NCI-H1105 treated with DMSO at 0.1 percent for 48 hours (cell line): ENCODE measurements at regions not wholly inside any gene's neighbourhood (a gene's known extent, or its start where the extent isn't known, plus 50 kb on each side); places are given as distances from the start of the nearest gene placed in this dataset.
"Not testable (repeated sequence)": the region's sequence is repeated elsewhere in the genome, so short reads cannot be mapped to it uniquely, and the experiment has no call there.

ENCODE experiments used
- DNase-seq: peaks from one replicate; lab custom pipeline; 2025; lab: John Stamatoyannopoulos, UW

DNA sequence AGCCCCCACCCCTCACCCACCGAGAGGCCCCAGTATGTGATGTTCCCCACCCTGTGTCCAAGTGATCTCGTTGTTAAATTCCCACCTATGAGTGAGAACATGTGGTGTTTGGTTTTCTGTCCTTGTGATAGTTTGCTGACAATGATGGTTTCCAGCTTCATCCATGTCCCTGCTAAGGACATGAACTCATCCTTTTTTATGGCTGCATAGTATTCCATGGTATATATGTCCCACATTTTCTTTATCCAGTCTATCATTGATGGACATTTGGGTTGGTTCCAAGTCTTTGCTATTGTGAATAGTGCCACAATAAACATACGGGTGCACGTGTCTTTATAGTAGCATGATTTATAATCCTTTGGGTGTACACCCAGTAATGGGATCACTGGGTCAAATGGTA is 79.2 kb downstream of the PXDC1 start:
- DNase-seq: not testable (repeated sequence)

DNA sequence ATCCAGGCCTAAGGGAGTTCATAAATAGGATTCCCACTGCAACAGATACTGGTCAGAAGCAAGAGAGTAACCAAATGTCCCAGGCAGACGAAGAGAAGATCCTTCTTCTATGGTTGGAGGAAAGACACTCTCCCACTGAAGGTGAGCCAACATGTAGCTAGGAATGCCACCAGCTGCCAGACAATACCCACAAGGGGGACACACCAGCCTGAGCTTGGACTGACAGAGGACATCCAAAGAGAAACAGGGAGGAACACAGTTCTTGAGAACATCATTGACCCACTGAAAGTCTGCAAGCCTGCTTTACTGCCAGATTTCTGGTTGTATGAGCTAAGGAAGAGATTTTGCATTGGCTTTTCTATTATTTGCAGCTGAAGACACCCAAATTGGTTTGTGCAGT is 80.1 kb downstream of the PXDC1 start:
- DNase-seq: no peak

DNA sequence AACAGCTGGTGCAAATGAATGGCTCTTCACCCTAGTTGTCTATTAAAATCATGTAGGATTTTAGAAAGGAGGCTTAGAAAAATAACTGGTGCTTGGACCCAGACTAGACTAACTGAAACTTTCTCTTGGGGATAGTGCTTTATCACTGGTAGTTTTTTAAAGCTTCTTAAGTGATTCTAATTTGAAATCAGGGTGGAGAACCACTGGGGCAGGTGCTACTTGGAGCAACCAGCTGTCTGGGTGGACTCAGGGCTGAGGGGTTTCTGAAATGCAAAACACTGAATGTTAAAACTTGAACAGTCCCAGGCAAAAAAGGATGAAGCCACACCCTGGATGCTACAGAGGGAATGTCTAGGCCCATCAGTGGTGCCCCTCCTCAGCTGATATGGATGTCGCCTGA is 81.2 kb downstream of the PXDC1 start:
- no peak for DNase-seq

DNA sequence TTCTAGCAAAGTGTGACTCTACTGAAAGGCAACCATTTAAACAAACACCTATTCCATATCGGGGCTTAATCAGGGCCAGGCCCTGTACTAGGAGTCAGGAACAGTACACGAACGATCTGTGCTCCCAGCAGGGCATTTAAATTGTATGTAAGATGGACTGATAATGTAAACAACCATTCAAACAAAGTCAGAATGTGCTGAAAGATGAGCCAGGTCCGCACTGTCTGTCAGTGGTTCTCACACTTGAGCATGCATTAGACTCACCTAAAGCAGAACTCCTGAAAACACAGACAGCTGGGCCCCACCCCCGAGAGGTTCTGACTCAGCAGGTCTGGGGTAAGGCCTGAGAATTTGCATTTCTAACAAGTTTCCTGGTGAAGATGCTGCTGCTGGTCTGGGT is 81.6 kb downstream of the PXDC1 start:
- DNase-seq: no peak

DNA sequence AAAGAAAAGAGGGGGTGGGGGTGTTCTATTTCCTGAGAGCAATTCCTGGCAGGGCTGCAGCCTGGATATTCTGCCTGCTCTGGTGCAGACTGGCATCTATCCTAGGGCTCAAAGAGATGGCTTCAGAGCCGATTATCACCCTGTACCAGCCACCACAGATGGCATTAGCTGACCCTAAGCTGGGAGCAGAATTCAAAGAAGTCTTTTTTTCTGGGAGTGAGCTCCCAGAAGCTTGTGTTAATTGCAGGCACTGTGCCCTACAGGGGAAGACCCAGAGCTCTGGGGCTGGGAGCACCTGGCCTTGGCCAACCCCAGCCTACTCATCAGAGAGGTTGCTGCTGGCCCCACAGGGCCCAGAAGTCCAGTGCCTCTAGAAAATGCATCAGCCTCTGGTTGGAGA is 85.9 kb downstream of the PXDC1 start:
- DNase-seq: no peak

DNA sequence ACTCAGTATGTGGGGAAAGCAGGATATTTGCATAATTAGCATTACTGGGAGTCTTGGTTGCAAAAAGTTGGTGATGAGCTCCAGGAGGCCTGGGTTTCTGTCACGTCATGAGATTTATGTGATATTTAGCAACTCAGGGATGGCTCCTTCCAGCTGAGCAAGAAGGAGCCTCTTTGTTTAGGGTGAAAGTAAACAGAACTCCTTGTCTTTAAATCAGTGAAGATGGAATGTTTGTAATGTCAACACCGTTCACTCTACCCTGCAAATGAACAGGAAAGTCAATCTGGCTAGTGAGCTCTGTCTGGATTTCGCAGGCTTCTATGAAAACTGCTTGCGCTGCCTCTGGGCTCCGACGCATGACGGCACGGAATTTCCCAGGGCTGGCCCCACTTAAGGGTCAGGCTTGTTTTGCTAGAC is 86.9 kb downstream of the PXDC1 start:
- no peak for DNase-seq

DNA sequence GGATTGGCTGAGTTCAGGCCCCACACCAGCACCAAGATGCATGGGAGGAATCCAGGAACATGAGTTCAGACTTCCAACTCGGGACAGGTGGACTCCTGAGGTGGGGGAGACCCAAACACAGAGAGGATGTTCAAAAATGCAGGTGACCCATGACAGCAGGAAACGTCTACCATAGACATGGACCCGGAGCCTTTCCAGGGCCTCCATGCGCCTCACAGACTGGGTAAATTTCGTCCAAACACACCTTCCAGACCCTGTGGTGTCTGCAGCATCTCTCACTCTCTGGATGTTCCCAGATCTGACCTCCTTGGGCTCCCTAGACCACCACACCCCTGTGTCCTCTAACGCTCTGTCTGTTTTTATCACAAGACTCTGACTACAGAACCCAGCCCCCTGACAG is 87.7 kb downstream of the PXDC1 start:
- no peak for DNase-seq

DNA sequence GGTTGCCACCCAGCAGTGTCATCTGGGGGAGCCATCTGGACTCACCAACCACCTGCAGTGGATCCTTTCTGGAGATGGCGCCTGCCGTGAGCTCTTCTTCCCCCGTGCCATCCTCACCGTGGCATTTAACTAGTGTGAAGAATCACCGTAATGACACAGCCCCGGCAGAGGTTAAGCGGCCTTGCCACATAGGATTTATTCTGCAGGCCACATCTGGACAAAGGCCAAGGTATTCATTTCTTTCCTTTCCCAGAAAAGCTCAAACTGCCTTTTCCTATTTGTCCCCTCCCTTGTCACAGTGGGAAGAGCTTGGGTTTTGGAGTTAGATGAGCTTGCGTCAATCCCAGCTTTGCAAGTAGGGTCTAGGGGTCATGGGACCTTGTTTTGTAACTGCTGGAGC is 88.4 kb downstream of the PXDC1 start:
- DNase-seq: no peak

DNA sequence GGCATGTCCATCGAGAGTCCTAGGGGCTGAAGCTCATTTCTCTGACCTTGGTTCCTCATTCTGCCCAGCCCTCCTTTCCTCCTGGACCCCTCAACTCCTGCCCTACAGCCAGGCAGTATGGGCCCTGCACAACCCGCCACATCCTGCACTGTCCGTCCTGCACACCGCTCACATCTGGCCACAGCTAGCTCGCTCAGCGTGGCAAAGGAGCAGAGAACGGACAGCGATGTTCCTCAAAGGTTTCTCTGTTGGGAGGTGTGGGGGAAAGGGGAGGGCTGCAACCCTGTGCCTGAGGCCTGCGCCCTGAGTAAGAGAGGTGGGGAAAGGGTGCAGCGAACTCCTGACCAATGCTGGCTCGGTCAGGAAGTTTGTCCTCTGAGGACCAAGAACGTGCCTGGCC is 90.1 kb downstream of the PXDC1 start:
- no peak for DNase-seq

DNA sequence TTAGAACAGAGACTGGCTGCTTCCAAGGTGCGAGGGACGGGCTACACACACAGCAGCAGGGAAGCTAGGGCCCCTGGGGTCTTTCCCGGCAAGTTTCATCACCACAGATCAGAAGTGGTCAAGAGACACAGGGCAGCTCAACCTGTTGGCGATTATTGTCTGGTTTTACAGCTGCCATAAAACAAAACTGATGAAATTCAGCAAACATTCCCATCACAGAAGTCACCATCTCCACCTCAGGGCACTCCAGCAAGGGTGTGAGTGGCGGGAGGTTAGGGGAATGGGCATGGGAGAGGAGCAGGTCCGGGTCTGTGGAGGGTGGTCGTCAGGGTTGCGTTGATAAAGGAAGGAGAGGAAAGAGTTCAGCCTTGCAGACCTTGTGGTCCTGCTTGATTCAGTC is 91.0 kb downstream of the PXDC1 start:
- DNase-seq: no peak

DNA sequence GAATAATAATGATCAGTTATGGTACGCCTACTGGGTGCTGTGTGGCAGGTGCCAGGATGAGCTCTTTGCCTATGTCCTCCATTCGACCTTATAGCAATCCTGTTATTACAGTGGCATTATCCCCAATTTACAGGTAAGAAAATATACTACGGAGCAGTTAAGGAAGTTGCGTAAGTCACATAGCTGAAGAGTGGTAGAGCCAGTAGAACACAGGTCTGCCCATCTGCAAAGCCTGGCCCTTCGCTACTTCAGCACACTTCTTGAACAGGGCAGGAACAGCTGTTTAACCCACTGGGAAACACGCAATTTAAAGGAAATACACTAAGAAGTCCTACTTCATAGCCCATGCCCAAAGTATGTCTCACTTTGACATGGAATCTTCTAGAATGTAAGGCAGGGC is 91.8 kb downstream of the PXDC1 start:
- no peak for DNase-seq

DNA sequence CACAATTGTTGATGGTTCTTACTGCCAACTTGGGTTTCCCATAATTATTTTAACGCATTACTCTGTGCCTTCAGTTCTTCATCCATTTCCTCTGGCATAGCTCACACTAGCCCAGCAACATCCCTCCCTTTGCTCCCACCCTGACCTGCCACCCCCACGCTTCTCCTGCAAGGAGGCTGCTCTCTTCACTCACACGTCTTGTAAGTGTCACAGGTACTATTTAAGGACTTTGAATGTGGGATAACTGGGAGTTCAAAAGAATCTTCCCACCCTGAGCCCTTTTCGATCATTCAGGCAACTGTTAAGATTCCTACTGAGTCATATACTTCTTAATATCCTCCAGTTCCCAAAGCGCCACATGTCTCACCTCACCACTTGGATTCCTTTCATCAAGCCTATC is 95.4 kb downstream of the PXDC1 start:
- no peak for DNase-seq

DNA sequence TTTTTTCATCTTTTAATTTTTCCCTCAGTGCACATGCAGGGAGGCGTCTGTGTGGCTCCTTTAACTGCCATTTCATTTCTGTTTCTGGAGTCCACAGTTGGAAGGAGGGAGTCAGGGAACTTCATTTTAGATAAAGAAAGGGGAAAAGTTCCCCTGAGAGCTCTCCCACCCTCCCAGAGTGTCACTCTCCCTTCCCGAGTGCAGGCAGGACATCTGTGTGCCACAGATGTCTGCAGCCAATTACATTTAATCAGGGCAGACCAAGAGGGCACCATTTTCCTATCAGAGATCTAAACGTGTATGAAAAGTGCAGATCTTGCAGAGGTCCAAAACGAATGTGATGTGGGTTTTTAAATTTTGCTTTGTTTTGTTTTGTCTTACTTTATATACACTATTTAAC is 96.6 kb downstream of the PXDC1 start:
- DNase-seq: no peak

DNA sequence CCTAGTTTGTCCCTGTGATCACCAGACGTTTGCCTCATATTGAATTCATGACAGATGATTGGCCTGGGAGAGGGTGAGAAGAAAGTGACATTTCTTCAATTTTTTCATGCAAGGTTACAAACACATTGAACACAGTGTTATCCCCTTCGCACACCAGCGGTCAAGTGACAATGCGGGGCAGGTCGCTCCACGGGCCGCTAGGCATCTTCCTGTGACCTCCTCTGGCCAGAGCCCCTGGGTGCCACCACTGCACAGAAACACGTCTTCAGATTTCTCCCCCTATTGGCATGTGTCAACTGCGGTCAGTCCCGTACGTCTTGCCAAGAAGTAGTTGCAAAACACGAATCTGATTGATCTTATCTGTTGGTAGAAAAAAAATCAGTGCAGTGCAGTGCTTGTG is 97.1 kb downstream of the PXDC1 start:
- DNase-seq: no peak

DNA sequence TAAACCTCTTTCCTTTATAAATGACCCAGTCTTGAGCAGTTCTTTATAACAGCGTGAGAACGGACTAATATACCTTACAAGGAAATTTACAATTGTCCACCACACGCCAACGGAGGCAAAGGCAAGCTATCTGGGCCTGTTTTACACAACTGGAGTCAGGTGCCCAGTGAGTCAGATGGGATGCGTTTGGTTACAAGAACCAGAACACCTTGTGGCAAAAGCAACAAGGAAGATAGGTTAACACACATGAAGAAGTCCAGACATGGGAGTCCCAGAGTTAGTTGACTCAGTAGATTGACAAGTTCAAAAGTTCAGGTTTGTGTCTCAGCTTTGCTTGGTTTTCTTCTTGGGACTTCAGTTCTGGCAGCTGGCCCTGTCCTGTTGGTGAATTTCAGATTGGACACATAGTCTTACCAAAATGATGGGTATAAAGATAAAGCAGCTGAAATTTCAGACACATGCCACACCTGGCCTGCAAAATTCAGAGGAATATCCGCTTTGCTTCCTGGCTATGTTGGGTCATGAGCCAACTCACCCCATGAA is 97.9 kb downstream of the PXDC1 start:
- no peak for DNase-seq

DNA sequence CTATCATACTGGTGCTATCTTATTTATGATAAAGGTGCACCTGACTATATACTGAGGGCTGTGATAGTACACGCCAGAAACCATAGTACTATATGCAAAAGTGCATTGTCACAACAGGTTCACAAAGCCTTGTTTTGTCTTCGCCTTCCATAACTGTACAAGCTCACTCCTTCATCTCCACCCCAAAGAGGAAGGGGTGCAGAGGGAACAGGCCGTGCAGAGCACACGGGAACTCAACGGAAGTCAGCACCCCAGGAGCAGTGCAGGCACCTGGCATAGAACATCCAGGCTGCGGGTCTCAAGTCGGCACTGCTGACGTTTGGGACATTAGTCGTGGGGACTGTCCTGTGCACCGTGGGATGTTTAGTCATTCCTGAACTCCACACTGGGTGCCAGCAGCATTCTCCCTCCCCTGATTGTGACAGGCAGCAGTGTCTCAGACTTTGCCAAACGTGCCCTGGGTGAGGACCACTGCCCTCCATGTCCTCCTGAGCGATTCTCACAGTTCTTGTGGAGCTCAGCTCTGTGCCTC is 99.7 kb downstream of the PXDC1 start:
- no peak for DNase-seq

DNA sequence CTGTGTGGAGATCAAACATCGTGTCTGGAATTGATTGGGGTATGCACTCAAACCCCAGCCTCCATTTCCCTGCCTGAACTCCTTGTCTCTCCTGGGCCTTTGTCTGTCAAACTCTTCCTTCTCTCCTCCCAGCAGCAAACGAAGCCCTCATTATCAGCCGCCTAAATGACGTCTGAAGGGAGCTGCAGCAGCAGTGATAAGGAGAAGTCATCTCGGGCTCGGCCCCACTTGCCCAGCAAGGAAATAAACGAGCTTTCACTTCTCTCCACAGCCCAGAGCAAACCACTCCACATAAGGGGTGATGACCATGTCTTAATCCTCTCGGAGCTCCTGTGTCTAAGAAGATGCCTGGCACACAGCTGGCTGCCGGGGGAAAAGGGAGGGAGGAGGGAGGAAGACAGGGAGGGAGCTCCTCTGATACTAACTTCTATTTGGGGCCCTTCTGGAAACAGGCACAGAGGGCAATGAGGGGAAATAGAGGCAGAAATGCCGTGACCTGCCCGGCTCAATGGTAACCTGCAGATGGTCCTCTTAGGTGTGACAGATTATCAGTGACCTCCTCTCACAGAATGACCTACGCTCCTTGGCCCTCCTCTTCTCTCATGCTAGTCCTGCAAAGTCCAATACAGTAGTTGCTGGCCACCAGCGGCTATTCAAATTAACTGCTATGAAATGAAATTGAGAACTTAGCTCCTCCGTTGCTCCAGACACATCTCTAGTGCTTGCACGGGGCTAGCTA is 100.4 kb downstream of the PXDC1 start:
- no peak for DNase-seq

DNA sequence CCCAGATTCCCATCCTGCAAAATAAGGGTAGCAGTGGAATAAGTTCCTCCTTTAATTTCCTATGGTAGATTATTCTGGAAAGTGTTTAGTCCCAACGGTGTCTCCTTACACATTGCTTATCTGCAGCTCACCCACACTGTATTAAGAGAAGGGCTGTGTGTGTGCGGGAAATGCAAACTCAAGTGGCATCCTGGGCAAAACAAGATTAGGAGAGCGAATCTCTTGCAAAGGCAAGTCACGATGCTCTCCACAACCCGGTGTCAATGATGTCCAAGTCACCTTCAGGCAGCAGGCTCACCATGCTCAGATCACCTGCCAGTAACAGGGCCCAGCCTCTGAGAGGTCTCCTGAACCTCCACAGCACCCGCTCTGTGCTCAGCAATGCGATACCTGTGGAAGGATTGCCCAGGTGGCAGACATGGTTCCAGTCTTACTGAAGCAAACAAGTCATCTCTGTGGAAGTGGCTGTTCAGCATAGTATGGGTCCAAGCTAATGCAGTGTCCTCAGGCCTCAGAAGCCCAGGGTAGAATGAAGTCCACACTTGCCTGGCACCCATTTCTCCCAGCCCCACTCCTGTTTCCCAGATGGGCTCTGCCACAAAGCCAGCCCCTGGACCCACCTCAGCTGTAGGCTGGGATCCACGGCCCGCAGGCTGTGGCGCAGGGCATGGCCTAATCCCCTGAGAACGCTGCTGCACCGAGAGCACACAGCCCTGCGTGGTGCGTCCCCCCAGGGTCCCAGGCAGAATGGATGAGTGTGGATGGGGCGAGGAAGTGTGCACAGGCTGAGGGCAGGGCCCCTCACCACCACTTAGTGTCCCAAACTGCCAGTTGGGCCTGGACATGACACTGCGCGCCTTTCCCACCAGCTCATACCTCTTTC is 101.2 kb downstream of the PXDC1 start:
- no peak for DNase-seq

DNA sequence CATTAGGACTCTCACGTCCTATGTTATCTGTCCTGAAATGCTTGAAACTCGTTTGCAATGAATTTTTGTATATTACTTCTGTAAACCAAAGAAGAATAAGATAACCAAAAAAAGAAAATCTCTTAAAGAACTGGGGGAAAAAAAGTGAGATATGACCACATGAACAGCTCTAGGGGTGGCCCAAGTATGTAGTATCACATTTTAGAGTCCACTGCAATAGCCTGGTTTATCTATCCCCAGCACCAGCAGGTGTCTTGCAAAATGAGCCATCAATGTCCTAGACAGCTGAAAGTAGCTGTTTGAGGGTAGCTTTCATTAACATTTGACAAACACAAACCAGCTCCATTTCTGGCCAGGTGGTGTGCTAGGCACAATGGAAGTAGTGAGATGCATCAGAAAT is 102.8 kb downstream of the PXDC1 start:
- DNase-seq: no peak

DNA sequence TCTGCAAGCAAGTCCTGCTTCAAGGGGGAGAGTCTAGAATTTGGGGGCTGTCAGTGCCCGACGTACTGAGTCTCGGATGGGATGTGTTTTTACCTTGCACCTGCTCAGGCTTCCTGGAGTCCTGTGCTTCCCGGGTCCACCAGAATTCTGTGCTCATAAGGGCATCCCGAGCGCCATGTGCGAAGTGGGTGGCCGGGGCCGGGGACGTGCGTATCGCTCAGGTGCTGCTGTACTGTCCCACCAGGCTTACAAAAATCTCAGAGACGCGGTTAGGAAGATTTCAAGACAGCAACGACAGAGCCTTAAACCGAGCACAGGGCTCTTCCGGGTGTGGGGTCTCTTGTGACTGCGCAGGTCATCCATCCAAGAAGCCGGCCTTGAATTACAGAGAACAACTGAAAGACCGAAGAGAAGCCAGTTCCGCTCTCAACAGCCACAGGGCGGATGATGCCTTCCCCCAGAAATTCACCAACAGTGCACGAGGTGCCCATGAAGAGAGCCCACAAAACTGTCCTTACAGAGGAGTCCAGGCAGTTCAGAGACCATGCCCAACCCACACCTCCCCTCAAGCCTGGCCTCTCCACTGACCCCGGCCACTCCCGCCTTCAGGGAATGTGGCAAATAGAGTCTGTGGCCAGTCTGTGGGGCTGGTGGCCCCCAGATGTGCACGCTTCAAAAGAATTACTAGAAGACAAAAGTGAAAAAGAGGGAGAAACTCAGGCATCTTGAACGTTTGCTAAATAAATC is 104.7 kb downstream of the PXDC1 start:
- DNase-seq: no peak

DNA sequence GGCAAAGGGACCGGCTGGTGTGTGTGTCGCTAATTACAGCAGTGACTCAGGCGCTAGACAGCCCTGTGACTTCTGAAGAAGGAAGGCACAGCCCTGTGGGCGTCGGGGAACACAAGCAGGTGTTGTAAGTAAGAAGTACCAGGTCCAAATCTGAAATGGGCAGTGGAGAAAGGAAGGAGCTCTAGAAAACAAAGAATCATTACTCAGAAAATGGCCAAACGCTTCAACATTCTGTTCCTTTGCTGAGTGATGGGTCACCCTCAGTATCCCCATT is 106.8 kb downstream of the PXDC1 start:
- DNase-seq: no peak

DNA sequence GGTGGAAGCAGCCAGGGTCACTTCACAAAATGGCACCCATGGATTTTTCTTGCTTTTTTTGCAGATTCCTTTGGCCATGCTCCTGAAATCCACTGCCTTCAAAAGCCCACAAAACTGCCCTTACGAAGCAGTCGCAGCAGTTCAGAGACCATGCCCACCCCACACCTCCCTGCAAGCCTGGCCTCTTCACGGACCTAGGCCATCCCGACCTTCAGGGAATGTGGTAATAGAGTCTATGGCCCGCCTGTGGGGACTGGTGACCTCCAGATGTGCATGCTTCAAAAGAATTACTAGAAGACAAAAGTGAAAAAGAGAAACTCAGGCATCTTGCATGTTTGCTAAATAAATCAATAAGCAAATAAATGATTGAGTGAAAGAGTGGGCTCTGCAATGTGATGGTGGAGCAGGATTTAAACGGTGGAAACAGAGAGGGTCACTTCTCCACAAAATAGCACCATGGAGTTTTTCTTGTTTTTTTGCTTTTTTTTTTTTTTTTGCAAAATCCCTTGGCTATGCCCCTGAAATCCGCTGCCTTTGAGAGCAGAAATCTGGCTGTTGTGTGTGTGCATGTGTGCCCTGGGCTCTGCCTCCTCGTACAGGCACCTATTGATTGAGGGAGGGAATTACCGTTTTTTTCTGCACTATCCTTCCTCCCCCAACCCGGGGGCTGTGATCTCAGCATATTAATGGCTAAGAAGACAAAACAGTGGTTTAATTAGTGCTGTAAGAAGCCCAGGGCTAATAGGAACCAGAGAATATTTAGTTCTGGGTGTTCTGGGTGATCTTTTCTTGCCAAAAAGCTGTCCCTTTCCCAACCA is 107.4 kb downstream of the PXDC1 start:
- DNase-seq: no peak
